ENCODE measurements at regions not wholly inside any gene's neighbourhood (a gene's known extent, or its start where the extent isn't known, plus 50 kb on each side); places are given as distances from the start of the nearest gene placed in this dataset.
"Not testable (repeated sequence)": the region's sequence is repeated elsewhere in the genome, so short reads cannot be mapped to it uniquely, and the experiment has no call there.

DNA sequence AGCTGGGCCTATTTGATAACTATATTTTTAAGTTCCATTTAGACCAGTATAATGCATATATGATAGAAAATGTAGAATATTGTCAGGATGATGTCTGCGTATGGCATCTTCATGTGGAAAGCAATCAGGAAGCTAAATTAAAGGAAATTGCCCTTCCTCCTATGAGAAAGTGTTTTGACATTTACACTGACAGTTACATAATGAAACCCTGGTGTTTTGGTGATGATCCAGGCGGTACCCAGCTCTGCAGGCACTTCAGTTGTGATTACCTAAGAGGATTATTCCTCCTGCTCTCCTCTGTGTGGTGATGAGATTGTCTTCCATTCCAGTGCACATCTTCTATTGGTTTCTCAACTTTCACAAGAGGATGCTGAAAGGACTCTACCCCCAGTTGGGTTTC is 126.5 kb upstream of the MITF start:
- Histone ChIP-seq H3K36me3 (no peaks in the 10 kb centered on the region), H3K27me3 (no peaks in the 10 kb centered on the region), H3K27ac (no peak overlapping the region), H3K9me3 (no peaks in the 10 kb centered on the region), H3K4me3 (no peak overlapping the region), H3K4me1 (no peaks in the 10 kb centered on the region)
- WGBS = 91% methylated on average over 2 of the region's 2 CpGs
- DNase-seq (ENCODE audit: low spot score in 2 of 2) = no peak
- TF ChIP-seq EP300 (IDR thresholded peaks at IDR 0.05) (no peak), POLR2A (IDR thresholded peaks at IDR 0.05) (no peak), POLR2AphosphoS5 (IDR thresholded peaks at IDR 0.05) (no peak)
- TF ChIP-seq, protein P1, sequence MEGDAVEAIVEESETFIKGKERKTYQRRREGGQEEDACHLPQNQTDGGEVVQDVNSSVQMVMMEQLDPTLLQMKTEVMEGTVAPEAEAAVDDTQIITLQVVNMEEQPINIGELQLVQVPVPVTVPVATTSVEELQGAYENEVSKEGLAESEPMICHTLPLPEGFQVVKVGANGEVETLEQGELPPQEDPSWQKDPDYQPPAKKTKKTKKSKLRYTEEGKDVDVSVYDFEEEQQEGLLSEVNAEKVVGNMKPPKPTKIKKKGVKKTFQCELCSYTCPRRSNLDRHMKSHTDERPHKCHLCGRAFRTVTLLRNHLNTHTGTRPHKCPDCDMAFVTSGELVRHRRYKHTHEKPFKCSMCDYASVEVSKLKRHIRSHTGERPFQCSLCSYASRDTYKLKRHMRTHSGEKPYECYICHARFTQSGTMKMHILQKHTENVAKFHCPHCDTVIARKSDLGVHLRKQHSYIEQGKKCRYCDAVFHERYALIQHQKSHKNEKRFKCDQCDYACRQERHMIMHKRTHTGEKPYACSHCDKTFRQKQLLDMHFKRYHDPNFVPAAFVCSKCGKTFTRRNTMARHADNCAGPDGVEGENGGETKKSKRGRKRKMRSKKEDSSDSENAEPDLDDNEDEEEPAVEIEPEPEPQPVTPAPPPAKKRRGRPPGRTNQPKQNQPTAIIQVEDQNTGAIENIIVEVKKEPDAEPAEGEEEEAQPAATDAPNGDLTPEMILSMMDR (IDR thresholded peaks at IDR 0.05) = no peak

DNA sequence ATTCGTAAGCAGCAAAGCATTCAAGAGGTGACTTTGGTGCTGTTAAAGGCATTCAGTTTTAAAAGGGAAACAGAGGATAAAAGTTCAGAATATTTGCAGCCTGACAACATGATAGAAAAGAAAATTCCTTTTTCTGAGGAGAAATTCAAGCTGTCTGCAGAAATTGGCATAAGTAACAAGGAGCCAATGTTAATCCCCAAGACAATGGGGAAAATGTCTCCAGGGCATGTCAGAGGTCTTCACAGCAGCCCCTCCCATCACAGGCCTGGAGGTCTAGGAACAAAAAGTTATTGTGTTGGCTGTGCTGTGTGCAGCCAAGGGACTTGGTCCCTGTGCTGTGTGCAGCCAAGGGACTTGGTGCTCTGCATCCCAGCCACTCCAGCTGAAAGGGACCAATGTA is 129.7 kb upstream of the MITF start:
- H3K36me3 ChIP-seq; H3K4me1 ChIP-seq; H3K27me3 ChIP-seq; H3K9me3 ChIP-seq; DNase-seq (ENCODE audit: low spot score in 2 of 2); H3K27ac ChIP-seq; H3K4me3 ChIP-seq: not testable (repeated sequence)
- WGBS = 47% methylated on average over 1 of the region's 1 CpG

DNA sequence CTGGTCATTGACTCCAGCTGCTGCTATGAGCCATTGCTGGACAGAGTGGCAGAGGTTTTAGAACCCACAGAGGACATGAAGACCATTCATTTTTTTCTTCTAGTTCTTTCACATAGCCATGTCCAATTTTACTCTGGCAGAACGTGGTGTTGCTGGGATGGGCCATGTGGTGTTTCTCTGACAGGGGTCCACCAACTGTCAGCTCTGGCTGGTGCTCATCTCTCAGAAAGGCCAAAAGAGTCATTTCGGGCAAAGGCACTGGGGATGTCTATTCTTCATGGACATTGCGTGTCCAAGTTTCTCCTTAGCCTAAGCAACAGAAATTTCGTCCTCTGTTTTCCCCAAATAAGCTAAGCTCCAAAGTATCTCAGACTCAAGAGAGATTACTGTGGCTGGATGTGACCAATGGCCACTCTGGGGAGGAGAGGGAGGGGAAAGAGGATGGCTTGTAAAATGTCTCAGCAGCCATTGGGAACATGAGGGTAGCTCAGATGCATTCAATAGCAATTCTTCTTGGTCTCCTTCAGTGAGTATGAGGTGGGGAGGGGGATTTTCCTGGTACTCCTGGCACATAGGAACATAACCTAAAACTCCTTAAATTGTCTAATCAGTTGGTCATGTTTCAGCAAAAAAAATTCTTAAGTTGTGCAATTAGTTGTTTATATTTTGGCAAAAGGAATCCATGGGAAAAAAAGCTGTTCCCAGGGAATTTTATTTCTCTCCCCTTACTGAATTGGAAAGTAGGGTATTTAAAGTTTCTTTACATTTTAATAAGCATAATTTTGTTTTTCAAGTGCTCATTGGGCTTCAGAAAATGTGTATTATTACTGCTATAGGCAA is 131.6 kb upstream of the MITF start:
- WGBS = 72% methylated on average over 4 of the region's 4 CpGs
- no peak overlapping the region for H3K27ac ChIP-seq
- peaks cover 6% of the 10 kb centered on the region for H3K27me3 ChIP-seq

DNA sequence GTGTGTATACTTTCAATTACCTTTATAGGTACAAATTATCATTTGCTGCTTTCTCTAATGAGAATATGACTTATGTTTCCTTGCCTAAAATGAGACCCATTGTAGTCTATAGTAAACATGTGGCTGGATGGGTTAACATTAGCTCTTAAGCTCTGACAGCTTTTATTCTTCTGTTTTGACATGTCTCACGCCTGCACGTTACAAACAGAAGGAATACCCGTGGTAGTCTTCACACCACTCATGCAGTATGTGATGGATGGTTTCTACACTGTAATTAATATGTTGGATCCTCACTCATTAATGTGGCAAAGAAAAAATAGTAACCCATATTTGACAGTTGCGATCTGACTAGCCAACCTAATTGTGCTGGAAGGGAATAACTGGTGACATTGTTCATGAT is 133.4 kb upstream of the MITF start:
- no peak for DNase-seq (ENCODE audit: low spot score in 2 of 2)
- Histone ChIP-seq H3K36me3 (no peaks in the 10 kb centered on the region), H3K9me3 (no peaks in the 10 kb centered on the region), H3K27me3 (peaks cover 6% of the 10 kb centered on the region), H3K27ac (no peak overlapping the region), H3K4me3 (no peak overlapping the region), H3K4me1 (no peaks in the 10 kb centered on the region)
- WGBS = 85% methylated on average over 4 of the region's 4 CpGs
- no peak for TF ChIP-seq POLR2A (IDR thresholded peaks at IDR 0.05)
- TF ChIP-seq EP300 (IDR thresholded peaks at IDR 0.05) = no peak
- TF ChIP-seq POLR2AphosphoS5 (IDR thresholded peaks at IDR 0.05) = no peak
- TF ChIP-seq, protein P1 (IDR thresholded peaks at IDR 0.05) = no peak

More for the DNA sequence above, 131.6 kb upstream of the MITF start:
- Histone ChIP-seq H3K4me1 (no peaks in the 10 kb centered on the region), H3K9me3 (no peaks in the 10 kb centered on the region), H3K36me3 (no peaks in the 10 kb centered on the region), H3K4me3 (no peak overlapping the region)
- no peak for TF ChIP-seq POLR2A (IDR thresholded peaks at IDR 0.05)
- TF ChIP-seq, protein P1 (IDR thresholded peaks at IDR 0.05) = no peak
- TF ChIP-seq EP300 (IDR thresholded peaks at IDR 0.05) = no peak
- TF ChIP-seq POLR2AphosphoS5 (IDR thresholded peaks at IDR 0.05) = no peak
- DNase-seq (ENCODE audit: low spot score in 2 of 2) = no peak

DNA sequence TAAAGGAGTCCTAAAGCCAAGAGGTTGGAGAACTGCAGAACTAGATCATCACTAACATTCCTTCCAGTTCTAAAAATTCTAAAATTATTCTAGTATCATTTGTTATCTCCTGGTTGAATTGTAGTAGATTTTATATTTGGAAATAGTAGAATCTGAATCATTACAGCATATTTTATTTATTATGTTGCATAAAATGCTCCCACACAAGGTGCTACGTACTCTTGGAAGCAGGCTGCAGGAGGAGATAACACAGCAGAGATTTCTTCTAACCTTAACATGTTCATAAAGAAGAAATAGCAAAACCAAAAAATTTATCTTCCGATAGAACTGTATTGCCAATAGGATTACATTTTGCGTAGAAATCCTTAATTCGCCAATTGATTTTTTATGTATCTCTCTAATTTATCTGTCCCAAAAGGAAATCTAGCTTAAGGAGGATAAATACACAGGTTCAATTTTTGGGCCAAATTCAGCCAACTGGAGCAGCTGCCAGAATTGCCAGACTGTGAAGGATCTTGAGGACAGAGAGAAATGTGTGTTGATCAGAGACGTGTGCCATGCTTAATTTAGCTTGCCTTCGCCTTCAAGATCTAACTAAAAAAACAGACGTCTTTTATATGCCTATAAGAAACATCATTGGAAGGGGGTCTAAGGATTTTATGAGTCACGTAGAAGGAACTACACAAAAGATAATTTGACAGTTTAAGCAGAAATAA is 134.4 kb upstream of the MITF start:
- Histone ChIP-seq H3K9me3 (no peaks in the 10 kb centered on the region), H3K4me1 (no peaks in the 10 kb centered on the region), H3K27me3 (peaks cover 6% of the 10 kb centered on the region), H3K27ac (no peak overlapping the region), H3K36me3 (no peaks in the 10 kb centered on the region), H3K4me3 (no peak overlapping the region)
- TF ChIP-seq, protein P1 (IDR thresholded peaks at IDR 0.05) = no peak
- TF ChIP-seq POLR2AphosphoS5 (IDR thresholded peaks at IDR 0.05) (no peak), EP300 (IDR thresholded peaks at IDR 0.05) (no peak), POLR2A (IDR thresholded peaks at IDR 0.05) (no peak)
- 88% methylated on average over 8 of the region's 8 CpGs for WGBS
- DNase-seq (ENCODE audit: low spot score in 2 of 2) = no peak
